Caco-2 (cell line): ENCODE measurements at regions not wholly inside any gene's neighbourhood (a gene's known extent, or its start where the extent isn't known, plus 50 kb on each side); places are given as distances from the start of the nearest gene placed in this dataset.

Experiments used
- BruUV-seq: library from RNA; stranded (reverse); fragments of 400-500 nt; replicated peaks from 2 replicates; lab custom pipeline; 2021; lab: Mats Ljungman, UMichigan
- CTCF ChIA-PET: fragments of 300-600 bp; sonication (Branson Sonifier 250); formaldehyde crosslinking; loops from one replicate; lab custom pipeline; 2022; ENCODE audit warnings: antibody characterized with exemption; lab: Charles Lee
- POLR2A ChIA-PET: fragments of 300-600 bp; sonication (Branson Sonifier 250); formaldehyde crosslinking; loops from one replicate; lab custom pipeline; 2022; ENCODE audit warnings: antibody characterized with exemption; lab: Charles Lee
- DNase-seq, 2 experiments: peaks; one replicate each; pipeline versions ENCODE4 v3.0.0 to v3.0.0-alpha.2; 2020 to 2022
- H3K27me3 ChIP-seq: replicated peaks from 2 replicates; pipeline ENCODE4 v1.6.0; 2011; ENCODE audit warnings: low read length; ENCODE audit not compliant: control insufficient read depth, insufficient read depth
- H3K36me3 ChIP-seq: 2 replicates; pipeline ENCODE4 v1.5.1; 2011; ENCODE audit warnings: low read length; ENCODE audit not compliant: control insufficient read depth, insufficient read depth
- H3K4me1 ChIP-seq: fragments of 250-450 bp; sonication (Bioruptor Pico); 2 replicates; pipeline ENCODE4 v1.5.1; 2020; ENCODE audit warnings: mild to moderate bottlenecking
- H3K4me3 ChIP-seq: 2 replicates; pipeline ENCODE4 v1.5.1; 2011; ENCODE audit warnings: low read depth, mild to moderate bottlenecking, control low read depth, low read length
- H3K9me3 ChIP-seq: fragments of 250-450 bp; sonication (Bioruptor Pico); 2 replicates; pipeline ENCODE4 v1.5.1; 2020; ENCODE audit warnings: mild to moderate bottlenecking, moderate library complexity
- H3K27ac Mint-ChIP-seq: one replicate; pipeline ENCODE4 v1.8.0; 2022; ENCODE audit warnings: mixed read lengths; ENCODE audit not compliant: unreplicated experiment
- H3K27me3 Mint-ChIP-seq: one replicate; pipeline ENCODE4 v1.8.0; 2022; ENCODE audit warnings: mixed read lengths; ENCODE audit not compliant: insufficient read depth, unreplicated experiment
- H3K36me3 Mint-ChIP-seq: one replicate; pipeline ENCODE4 v1.8.0; 2022; ENCODE audit warnings: mild to moderate bottlenecking, mixed read lengths; ENCODE audit not compliant: insufficient read depth, unreplicated experiment
- H3K4me1 Mint-ChIP-seq: one replicate; pipeline ENCODE4 v1.8.0; 2022; ENCODE audit warnings: low read depth, mixed read lengths; ENCODE audit not compliant: unreplicated experiment
- H3K4me3 Mint-ChIP-seq: one replicate; pipeline ENCODE4 v1.8.0; 2022; ENCODE audit warnings: mild to moderate bottlenecking, moderate library complexity, mixed read lengths; ENCODE audit not compliant: unreplicated experiment
- H3K9me3 Mint-ChIP-seq: one replicate; pipeline ENCODE4 v1.8.0; 2022; ENCODE audit warnings: mixed read lengths; ENCODE audit not compliant: unreplicated experiment
- intact Hi-C: fragments of 100-400 bp; cut with micrococcal nuclease; formaldehyde crosslinking; loops from one replicate; pipeline ENCODE4 v1.10.0; 2022; ENCODE audit not compliant: unreplicated experiment
- TF ChIP-seq, protein P1 (sequence below), 2 experiments: fragments of 200-600 bp in 1 of 2; IDR thresholded peaks; 1 replicate in 1 of 2; 2 replicates in 1 of 2; pipeline versions ENCODE4 v1.5.1 to v1.8.0; 2011 to 2022; ENCODE audit warnings: antibody characterized with exemption in 1 of 2, control low read depth in 1 of 2, inconsistent platforms in 1 of 2, low read depth in 1 of 2, low read length in 1 of 2, mild to moderate bottlenecking in 1 of 2, moderate library complexity in 1 of 2; ENCODE audit not compliant: insufficient read depth in 1 of 2, severe bottlenecking in 1 of 2, unreplicated experiment in 1 of 2

DNA sequence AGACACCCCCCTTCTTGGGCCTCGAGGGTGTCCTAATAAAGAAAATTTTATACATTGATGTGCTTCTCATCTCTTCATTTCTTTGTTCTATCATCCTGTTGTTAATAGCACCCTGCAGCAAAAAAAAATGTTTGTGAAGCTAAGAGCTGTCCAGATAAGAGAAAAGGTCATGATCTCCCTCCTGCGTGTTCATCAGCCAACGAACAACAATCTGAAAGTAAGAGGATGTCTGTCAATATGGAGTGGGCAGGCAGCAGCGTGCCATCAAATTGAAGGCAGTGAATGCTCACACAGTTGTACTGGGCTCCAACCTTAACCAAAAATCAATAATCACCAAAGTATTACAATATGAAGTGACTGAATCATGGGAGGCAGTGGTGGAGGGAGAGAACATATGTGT, 418.6 kb upstream of the ONECUT1 start:
- no peaks in the 10 kb centered on the region for H3K9me3 Mint-ChIP-seq
- ChIA-PET POLR2A (no interaction called here), CTCF (no interaction called here)
- no peaks in the 10 kb centered on the region for H3K4me1 ChIP-seq
- no peaks in the 10 kb centered on the region for H3K27me3 ChIP-seq
- no peaks in the 10 kb centered on the region for H3K36me3 ChIP-seq
- TF ChIP-seq, protein P1, sequence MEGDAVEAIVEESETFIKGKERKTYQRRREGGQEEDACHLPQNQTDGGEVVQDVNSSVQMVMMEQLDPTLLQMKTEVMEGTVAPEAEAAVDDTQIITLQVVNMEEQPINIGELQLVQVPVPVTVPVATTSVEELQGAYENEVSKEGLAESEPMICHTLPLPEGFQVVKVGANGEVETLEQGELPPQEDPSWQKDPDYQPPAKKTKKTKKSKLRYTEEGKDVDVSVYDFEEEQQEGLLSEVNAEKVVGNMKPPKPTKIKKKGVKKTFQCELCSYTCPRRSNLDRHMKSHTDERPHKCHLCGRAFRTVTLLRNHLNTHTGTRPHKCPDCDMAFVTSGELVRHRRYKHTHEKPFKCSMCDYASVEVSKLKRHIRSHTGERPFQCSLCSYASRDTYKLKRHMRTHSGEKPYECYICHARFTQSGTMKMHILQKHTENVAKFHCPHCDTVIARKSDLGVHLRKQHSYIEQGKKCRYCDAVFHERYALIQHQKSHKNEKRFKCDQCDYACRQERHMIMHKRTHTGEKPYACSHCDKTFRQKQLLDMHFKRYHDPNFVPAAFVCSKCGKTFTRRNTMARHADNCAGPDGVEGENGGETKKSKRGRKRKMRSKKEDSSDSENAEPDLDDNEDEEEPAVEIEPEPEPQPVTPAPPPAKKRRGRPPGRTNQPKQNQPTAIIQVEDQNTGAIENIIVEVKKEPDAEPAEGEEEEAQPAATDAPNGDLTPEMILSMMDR (IDR thresholded peaks at IDR 0.05; ENCODE audit: insufficient read depth in 1 of 2, low read depth in 1 of 2, low read length in 1 of 2, severe bottlenecking in 1 of 2, unreplicated experiment in 1 of 2), result no peak
- DNase-seq, result no peak
- H3K27ac Mint-ChIP-seq, result no peak overlapping the region
- peaks cover 7% of the 10 kb centered on the region for H3K27me3 Mint-ChIP-seq
- no peaks in the 10 kb centered on the region for H3K36me3 Mint-ChIP-seq
- BruUV-seq, result no TSS peak
- H3K4me3 Mint-ChIP-seq, result no peak overlapping the region
- H3K9me3 ChIP-seq, result no peaks in the 10 kb centered on the region
- intact Hi-C loops, result no loop called here
- H3K4me3 ChIP-seq, result no peak overlapping the region
- H3K4me1 Mint-ChIP-seq, result no peaks in the 10 kb centered on the region

DNA sequence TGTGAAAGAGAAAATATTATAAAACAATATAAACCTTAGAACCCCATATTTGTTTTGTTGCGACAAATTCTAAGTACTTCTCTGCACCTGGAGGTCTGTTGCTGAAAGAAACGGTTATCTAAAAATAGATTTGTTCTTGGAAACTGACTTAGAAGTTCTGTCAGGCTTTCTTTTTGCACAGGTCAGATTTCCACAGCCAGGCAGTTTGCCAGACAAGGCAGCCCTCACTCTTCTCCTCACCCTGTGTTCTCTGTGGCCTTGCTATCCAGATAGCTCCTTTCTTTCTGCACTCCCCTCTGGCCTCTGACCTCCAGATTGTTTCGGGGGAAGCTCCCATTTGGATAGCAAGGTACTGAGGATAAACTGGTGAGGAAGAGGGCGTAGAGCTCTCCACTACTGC, 413.3 kb upstream of the ONECUT1 start:
- peaks cover 2% of the 10 kb centered on the region for H3K27me3 Mint-ChIP-seq
- no peaks in the 10 kb centered on the region for H3K9me3 Mint-ChIP-seq
- CTCF ChIA-PET, result no interaction called here
- no peak overlapping the region for H3K27ac Mint-ChIP-seq
- H3K4me1 ChIP-seq, result no peaks in the 10 kb centered on the region
- H3K36me3 Mint-ChIP-seq, result no peaks in the 10 kb centered on the region
- no TSS peak for BruUV-seq
- POLR2A ChIA-PET, result no interaction called here
- H3K4me3 ChIP-seq, result no peak overlapping the region
- no peaks in the 10 kb centered on the region for H3K27me3 ChIP-seq
- H3K4me1 Mint-ChIP-seq, result no peaks in the 10 kb centered on the region
- H3K36me3 ChIP-seq, result no peaks in the 10 kb centered on the region
- no peak overlapping the region for H3K4me3 Mint-ChIP-seq
- TF ChIP-seq, protein P1 (IDR thresholded peaks at IDR 0.05; ENCODE audit: insufficient read depth in 1 of 2, low read depth in 1 of 2, low read length in 1 of 2, severe bottlenecking in 1 of 2, unreplicated experiment in 1 of 2), result no peak
- no peak for DNase-seq
- intact Hi-C loops, result no loop called here
- H3K9me3 ChIP-seq, result no peaks in the 10 kb centered on the region

DNA sequence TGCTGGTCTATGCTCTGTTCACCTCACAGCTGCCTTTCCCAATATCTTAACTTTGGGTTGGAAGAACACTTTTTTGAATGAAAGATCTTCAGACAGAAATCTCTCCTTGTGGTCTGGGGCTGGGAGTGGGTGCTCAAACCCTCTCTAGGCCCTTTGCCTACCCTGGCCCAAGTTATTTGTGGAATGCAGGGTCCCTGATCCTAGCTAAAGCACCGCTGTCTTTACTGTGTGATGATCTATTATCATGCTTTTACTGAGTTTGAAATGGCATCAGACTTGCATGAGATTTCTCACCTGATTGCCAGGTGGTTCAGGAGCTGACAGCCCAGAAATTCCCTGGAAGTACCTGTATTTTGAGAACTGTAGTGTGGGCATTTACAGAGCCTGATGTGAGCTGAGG, 412.7 kb upstream of the ONECUT1 start:
- Mint-ChIP-seq H3K27ac (no peak overlapping the region), H3K4me1 (no peaks in the 10 kb centered on the region), H3K27me3 (peaks cover 3% of the 10 kb centered on the region), H3K9me3 (no peaks in the 10 kb centered on the region), H3K36me3 (no peaks in the 10 kb centered on the region), H3K4me3 (no peak overlapping the region)
- Histone ChIP-seq H3K27me3 (no peaks in the 10 kb centered on the region), H3K9me3 (no peaks in the 10 kb centered on the region), H3K4me3 (no peak overlapping the region), H3K4me1 (no peaks in the 10 kb centered on the region), H3K36me3 (no peaks in the 10 kb centered on the region)
- no peak for DNase-seq
- CTCF ChIA-PET, result no interaction called here
- intact Hi-C loops, result no loop called here
- TF ChIP-seq, protein P1 (IDR thresholded peaks at IDR 0.05; ENCODE audit: insufficient read depth in 1 of 2, low read depth in 1 of 2, low read length in 1 of 2, severe bottlenecking in 1 of 2, unreplicated experiment in 1 of 2), result no peak
- POLR2A ChIA-PET, result no interaction called here
- no TSS peak for BruUV-seq
